GM12878 (cell line): ENCODE measurements at regions not wholly inside any gene's neighbourhood (a gene's known extent, or its start where the extent isn't known, plus 50 kb on each side); places are given as distances from the start of the nearest gene placed in this dataset.

Experiments
- ATAC-seq: fragments of 200-7000 bp; cut with Tn5 transposase; 3 replicates; pipeline ENCODE4 v1.9.1; 2020; ENCODE audit warnings: mild to moderate bottlenecking, moderate library complexity
- BruUV-seq: library from RNA; stranded (reverse); fragments of 400-500 nt; replicated peaks from 2 replicates; lab custom pipeline; 2021; lab: Mats Ljungman, UMichigan
- CTCF ChIA-PET: fragments of 300-600 bp; sonication (Branson Sonifier 250); formaldehyde crosslinking; extraction: SDS; loops from one replicate; lab custom pipeline; 2021; ENCODE audit warnings: inconsistent platforms; lab: Yijun Ruan, JAX
- POLR2A ChIA-PET: fragments of 350-600 bp; formaldehyde crosslinking; extraction: SDS; loops from one replicate; lab custom pipeline; 2021; ENCODE audit warnings: inconsistent platforms; lab: Charles Lee
- RAD21 ChIA-PET: fragments of 300-600 bp; sonication (Branson Sonifier 250); formaldehyde crosslinking; loops from one replicate; lab custom pipeline; 2023; ENCODE audit warnings: antibody characterized with exemption; ENCODE audit not compliant: unreplicated experiment; lab: Charles Lee
- SMC1A ChIA-PET: fragments of 300-600 bp; sonication (Branson Sonifier 250); formaldehyde crosslinking; loops from one replicate; lab custom pipeline; 2023; ENCODE audit not compliant: unreplicated experiment, uncharacterized antibody; lab: Charles Lee
- DNase-seq: peaks from one replicate; pipeline ENCODE4 v3.0.0-alpha.2; 2011; ENCODE audit warnings: low read depth, low spot score
- FAIRE-seq: peaks from 3 replicates; lab custom pipeline; 2011; peaks lifted over from hg19 to GRCh38; lab: Jason Lieb, UNC
- H2AFZ ChIP-seq: 2 replicates; pipeline ENCODE4 v1.6.0; 2011; ENCODE audit warnings: low read depth, low read length, control low read depth; ENCODE audit not compliant: control insufficient read depth
- H3K27ac ChIP-seq: 2 replicates; pipeline ENCODE4 v1.5.1; 2011; ENCODE audit warnings: control low read depth; ENCODE audit not compliant: control insufficient read depth, insufficient read depth
- H3K27me3 ChIP-seq, 2 experiments: replicated peaks in 1 of 2; 2 replicates each; pipeline versions ENCODE4 v1.6.0 to v1.6.1; 2011; ENCODE audit warnings: low read length in 1 of 2; ENCODE audit not compliant: control insufficient read depth in 2 of 2, insufficient read depth in 2 of 2
- H3K36me3 ChIP-seq, 2 experiments: 2 replicates each; pipeline ENCODE4 v1.5.1; 2011; ENCODE audit warnings: low read length in 1 of 2; ENCODE audit not compliant: control insufficient read depth in 2 of 2, insufficient read depth in 2 of 2
- H3K4me1 ChIP-seq: 2 replicates; pipeline ENCODE4 v1.6.1; 2011; ENCODE audit warnings: mild to moderate bottlenecking, low read length, moderate library complexity, mixed read lengths; ENCODE audit not compliant: control insufficient read depth, insufficient read depth
- H3K4me2 ChIP-seq: 2 replicates; pipeline ENCODE4 v1.6.0; 2011; ENCODE audit warnings: control low read depth; ENCODE audit not compliant: control insufficient read depth, insufficient read depth
- H3K4me3 ChIP-seq: fragments of 200-600 bp; sonication (generic); 2 replicates; pipeline ENCODE4 v1.5.1; 2016
- H3K79me2 ChIP-seq: 2 replicates; pipeline ENCODE4 v1.6.0; 2011; ENCODE audit warnings: low read length; ENCODE audit not compliant: control insufficient read depth, insufficient read depth
- H3K9ac ChIP-seq: 2 replicates; pipeline ENCODE4 v1.8.0; 2011; ENCODE audit warnings: low read length, control low read depth, mixed read lengths; ENCODE audit not compliant: control insufficient read depth, insufficient read depth
- H3K9me3 ChIP-seq: replicated peaks from 3 replicates; pipeline ENCODE4 v1.5.1; 2011; ENCODE audit warnings: mild to moderate bottlenecking, low read length; ENCODE audit not compliant: control insufficient read depth, insufficient read depth
- H4K20me1 ChIP-seq: 2 replicates; pipeline ENCODE4 v1.6.0; 2011; ENCODE audit not compliant: control insufficient read depth, insufficient read depth
- CBFB ChIP-seq: IDR thresholded peaks from 2 replicates; pipeline ENCODE4 v1.6.1; 2016; ENCODE audit warnings: antibody characterized with exemption, low read depth
- ESRRA ChIP-seq: IDR thresholded peaks from 2 replicates; pipeline ENCODE4 v1.6.1; 2012; ENCODE audit warnings: mild to moderate bottlenecking, low read length, improper control_type of control experiment
- FOXK2 ChIP-seq: fragments of 450-650 bp; IDR thresholded peaks from 2 replicates; pipeline ENCODE4 v1.6.1; 2017; ENCODE audit warnings: mild to moderate bottlenecking, moderate library complexity
- JUNB ChIP-seq: IDR thresholded peaks from 2 replicates; pipeline ENCODE4 v1.6.1; 2016; ENCODE audit warnings: antibody characterized with exemption, mild to moderate bottlenecking
- KAT2A ChIP-seq: conservative IDR thresholded peaks from 2 replicates; pipeline ENCODE4 v1.6.1; 2011; ENCODE audit warnings: low read depth, low read length; ENCODE audit not compliant: control insufficient read depth
- NFYA ChIP-seq: IDR thresholded peaks from 2 replicates; pipeline ENCODE4 v1.6.1; 2011; ENCODE audit warnings: low read depth, mild to moderate bottlenecking, low read length, improper control_type of control experiment, borderline replicate concordance
- NR2C2 ChIP-seq: IDR thresholded peaks from 2 replicates; pipeline ENCODE4 v1.6.1; 2011; ENCODE audit warnings: borderline replicate concordance, low read depth; ENCODE audit not compliant: control insufficient read depth, insufficient read length
- RUNX3 ChIP-seq: IDR thresholded peaks from 2 replicates; pipeline ENCODE4 v1.6.1; 2012; ENCODE audit warnings: low read length, inconsistent platforms
- SMARCA5 ChIP-seq: fragments of 450-650 bp; IDR thresholded peaks from 2 replicates; pipeline ENCODE4 v1.6.1; 2017; ENCODE audit warnings: mild to moderate bottlenecking
- SMC3 ChIP-seq: IDR thresholded peaks from 2 replicates; pipeline ENCODE4 v1.6.1; 2011; ENCODE audit warnings: low read length, improper control_type of control experiment, borderline replicate concordance
- ZNF24 ChIP-seq: fragments of 450-650 bp; IDR thresholded peaks from 2 replicates; pipeline ENCODE4 v1.6.1; 2017; ENCODE audit warnings: antibody characterized with exemption, mild to moderate bottlenecking
- WGBS: methylation state at CpG from one replicate; pipeline ENCODE4 v1.1.6; 2016; ENCODE audit warnings: low lambda C conversion rate; ENCODE audit not compliant: insufficient replicate concordance, insufficient coverage; ENCODE audit errors: missing lambda C conversion rate; 5-methylcytosine and 5-hydroxymethylcytosine counted together
- in situ Hi-C: fragments of 300-500 bp; cut with MboI; formaldehyde crosslinking; loops from 9 replicates; pipeline ENCODE4 v1.14.3; 2018; ENCODE audit warnings: mixed read lengths
- intact Hi-C: fragments of 100-400 bp; cut with micrococcal nuclease; formaldehyde crosslinking; loops from one replicate; pipeline ENCODE4 v1.14.2; 2022; ENCODE audit not compliant: unreplicated experiment
- TF ChIP-seq, protein P1 (sequence below): fragments of 450-650 bp; IDR thresholded peaks from 2 replicates; pipeline ENCODE4 v1.6.1; 2017; ENCODE audit warnings: antibody characterized with exemption, mild to moderate bottlenecking, moderate library complexity
- TF ChIP-seq, protein P2 (sequence below): IDR thresholded peaks from 2 replicates; pipeline ENCODE4 v1.6.1; 2012; ENCODE audit warnings: improper control_type of control experiment, low read depth, low read length; ENCODE audit not compliant: insufficient replicate concordance
- TF ChIP-seq, protein P3 (sequence below): fragments of 450-650 bp; IDR thresholded peaks from 2 replicates; pipeline ENCODE4 v1.6.1; 2017; ENCODE audit warnings: mild to moderate bottlenecking

- ChIA-PET SMC1A (interaction anchor here (0.9 to 1.1 kb wide), 4 partner anchors 11 to 303 kb away, joined by 3 to 4 read pairs (median 3); no protein-coding TSS in a partner anchor), CTCF (interaction anchor here (0.8 to 4.8 kb wide), 11 partner anchors 9 to 504 kb away, joined by 3 to 37 read pairs (median 5); no protein-coding TSS in a partner anchor), RAD21 (interaction anchor here (0.7 to 2.3 kb wide), 7 partner anchors 11 to 307 kb away, joined by 3 to 6 read pairs (median 4); no protein-coding TSS in a partner anchor)
- Histone ChIP-seq H3K4me1 (no peaks in the 10 kb centered on the region), H3K27me3 (no peaks in the 10 kb centered on the region), H3K4me2 (no peak overlapping the region), H2AFZ (no peak overlapping the region)
- BruUV-seq = no TSS peak
- TF ChIP-seq RUNX3 (no peak), SMARCA5 (no peak), FOXK2 (no peak), CBFB (no peak), KAT2A (no peak), ZNF24 (no peak), NFYA (no peak), JUNB (no peak), SMC3 (no peak), NR2C2 (no peak), ESRRA (no peak)
- TF ChIP-seq, protein P1, sequence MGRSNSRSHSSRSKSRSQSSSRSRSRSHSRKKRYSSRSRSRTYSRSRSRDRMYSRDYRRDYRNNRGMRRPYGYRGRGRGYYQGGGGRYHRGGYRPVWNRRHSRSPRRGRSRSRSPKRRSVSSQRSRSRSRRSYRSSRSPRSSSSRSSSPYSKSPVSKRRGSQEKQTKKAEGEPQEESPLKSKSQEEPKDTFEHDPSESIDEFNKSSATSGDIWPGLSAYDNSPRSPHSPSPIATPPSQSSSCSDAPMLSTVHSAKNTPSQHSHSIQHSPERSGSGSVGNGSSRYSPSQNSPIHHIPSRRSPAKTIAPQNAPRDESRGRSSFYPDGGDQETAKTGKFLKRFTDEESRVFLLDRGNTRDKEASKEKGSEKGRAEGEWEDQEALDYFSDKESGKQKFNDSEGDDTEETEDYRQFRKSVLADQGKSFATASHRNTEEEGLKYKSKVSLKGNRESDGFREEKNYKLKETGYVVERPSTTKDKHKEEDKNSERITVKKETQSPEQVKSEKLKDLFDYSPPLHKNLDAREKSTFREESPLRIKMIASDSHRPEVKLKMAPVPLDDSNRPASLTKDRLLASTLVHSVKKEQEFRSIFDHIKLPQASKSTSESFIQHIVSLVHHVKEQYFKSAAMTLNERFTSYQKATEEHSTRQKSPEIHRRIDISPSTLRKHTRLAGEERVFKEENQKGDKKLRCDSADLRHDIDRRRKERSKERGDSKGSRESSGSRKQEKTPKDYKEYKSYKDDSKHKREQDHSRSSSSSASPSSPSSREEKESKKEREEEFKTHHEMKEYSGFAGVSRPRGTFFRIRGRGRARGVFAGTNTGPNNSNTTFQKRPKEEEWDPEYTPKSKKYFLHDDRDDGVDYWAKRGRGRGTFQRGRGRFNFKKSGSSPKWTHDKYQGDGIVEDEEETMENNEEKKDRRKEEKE = no peak
- TF ChIP-seq, protein P2, sequence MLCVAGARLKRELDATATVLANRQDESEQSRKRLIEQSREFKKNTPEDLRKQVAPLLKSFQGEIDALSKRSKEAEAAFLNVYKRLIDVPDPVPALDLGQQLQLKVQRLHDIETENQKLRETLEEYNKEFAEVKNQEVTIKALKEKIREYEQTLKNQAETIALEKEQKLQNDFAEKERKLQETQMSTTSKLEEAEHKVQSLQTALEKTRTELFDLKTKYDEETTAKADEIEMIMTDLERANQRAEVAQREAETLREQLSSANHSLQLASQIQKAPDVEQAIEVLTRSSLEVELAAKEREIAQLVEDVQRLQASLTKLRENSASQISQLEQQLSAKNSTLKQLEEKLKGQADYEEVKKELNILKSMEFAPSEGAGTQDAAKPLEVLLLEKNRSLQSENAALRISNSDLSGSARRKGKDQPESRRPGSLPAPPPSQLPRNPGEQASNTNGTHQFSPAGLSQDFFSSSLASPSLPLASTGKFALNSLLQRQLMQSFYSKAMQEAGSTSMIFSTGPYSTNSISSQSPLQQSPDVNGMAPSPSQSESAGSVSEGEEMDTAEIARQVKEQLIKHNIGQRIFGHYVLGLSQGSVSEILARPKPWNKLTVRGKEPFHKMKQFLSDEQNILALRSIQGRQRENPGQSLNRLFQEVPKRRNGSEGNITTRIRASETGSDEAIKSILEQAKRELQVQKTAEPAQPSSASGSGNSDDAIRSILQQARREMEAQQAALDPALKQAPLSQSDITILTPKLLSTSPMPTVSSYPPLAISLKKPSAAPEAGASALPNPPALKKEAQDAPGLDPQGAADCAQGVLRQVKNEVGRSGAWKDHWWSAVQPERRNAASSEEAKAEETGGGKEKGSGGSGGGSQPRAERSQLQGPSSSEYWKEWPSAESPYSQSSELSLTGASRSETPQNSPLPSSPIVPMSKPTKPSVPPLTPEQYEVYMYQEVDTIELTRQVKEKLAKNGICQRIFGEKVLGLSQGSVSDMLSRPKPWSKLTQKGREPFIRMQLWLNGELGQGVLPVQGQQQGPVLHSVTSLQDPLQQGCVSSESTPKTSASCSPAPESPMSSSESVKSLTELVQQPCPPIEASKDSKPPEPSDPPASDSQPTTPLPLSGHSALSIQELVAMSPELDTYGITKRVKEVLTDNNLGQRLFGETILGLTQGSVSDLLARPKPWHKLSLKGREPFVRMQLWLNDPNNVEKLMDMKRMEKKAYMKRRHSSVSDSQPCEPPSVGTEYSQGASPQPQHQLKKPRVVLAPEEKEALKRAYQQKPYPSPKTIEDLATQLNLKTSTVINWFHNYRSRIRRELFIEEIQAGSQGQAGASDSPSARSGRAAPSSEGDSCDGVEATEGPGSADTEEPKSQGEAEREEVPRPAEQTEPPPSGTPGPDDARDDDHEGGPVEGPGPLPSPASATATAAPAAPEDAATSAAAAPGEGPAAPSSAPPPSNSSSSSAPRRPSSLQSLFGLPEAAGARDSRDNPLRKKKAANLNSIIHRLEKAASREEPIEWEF = no peak
- TF ChIP-seq, protein P3, sequence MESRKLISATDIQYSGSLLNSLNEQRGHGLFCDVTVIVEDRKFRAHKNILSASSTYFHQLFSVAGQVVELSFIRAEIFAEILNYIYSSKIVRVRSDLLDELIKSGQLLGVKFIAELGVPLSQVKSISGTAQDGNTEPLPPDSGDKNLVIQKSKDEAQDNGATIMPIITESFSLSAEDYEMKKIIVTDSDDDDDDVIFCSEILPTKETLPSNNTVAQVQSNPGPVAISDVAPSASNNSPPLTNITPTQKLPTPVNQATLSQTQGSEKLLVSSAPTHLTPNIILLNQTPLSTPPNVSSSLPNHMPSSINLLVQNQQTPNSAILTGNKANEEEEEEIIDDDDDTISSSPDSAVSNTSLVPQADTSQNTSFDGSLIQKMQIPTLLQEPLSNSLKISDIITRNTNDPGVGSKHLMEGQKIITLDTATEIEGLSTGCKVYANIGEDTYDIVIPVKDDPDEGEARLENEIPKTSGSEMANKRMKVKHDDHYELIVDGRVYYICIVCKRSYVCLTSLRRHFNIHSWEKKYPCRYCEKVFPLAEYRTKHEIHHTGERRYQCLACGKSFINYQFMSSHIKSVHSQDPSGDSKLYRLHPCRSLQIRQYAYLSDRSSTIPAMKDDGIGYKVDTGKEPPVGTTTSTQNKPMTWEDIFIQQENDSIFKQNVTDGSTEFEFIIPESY = no peak
- TF ChIP-seq, all 136 proteins: peak for 0
- 7% methylated on average over 2 of the region's 2 CpGs for WGBS
- no peak for DNase-seq
- Histone ChIP-seq H3K9ac (no peak overlapping the region), H3K79me2 (no peaks in the 10 kb centered on the region), H3K4me3 (no peak overlapping the region), H3K27ac (no peak overlapping the region), H4K20me1 (no peaks in the 10 kb centered on the region), H3K36me3 (no peaks in the 10 kb centered on the region), H3K9me3 (no peaks in the 10 kb centered on the region)
- POLR2A ChIA-PET = no interaction called here
- intact Hi-C loops = no loop called here
- no peak for FAIRE-seq
- ATAC-seq = no peak
- in situ Hi-C loops = no loop called here
Observed at GRCh38 chr3:5732081-5732480, 544.6 kb downstream of the EDEM1 start.
